ENCODE measurements at regions not wholly inside any gene's neighbourhood (a gene's known extent, or its start where the extent isn't known, plus 50 kb on each side); places are given as distances from the start of the nearest gene placed in this dataset.

GRCh38 chr3:126253072-126253471 lies 72.7 kb upstream of the ALDH1L1 start:
- no peaks in the 10 kb centered on the region for H3K4me1 ChIP-seq (ENCODE audit: control insufficient read depth, insufficient read depth, low read length)
- Mint-ChIP-seq H3K36me3 (ENCODE audit: low read depth) (no peaks in the 10 kb centered on the region), H3K4me3 (no peak overlapping the region), H3K27me3 (ENCODE audit: insufficient read depth) (peaks cover 3% of the 10 kb centered on the region), H3K9me3 (peaks cover 4% of the 10 kb centered on the region), H3K4me1 (no peaks in the 10 kb centered on the region), H3K27ac (no peak overlapping the region)
- no peak for DNase-seq
- H3K4me3 ChIP-seq (ENCODE audit: low read length) = no peak overlapping the region
- no peaks in the 10 kb centered on the region for H3K9me3 ChIP-seq (ENCODE audit: control insufficient read depth, low read length)
- no peaks in the 10 kb centered on the region for H3K36me3 ChIP-seq (ENCODE audit: control insufficient read depth, insufficient read depth, low read length)
- H3K9ac ChIP-seq (ENCODE audit: extremely low read depth, low read length, poor library complexity, severe bottlenecking) = no peak overlapping the region
- no peak overlapping the region for H3K27ac ChIP-seq (ENCODE audit: low read depth, low read length)
- 85 to 95% methylated on average over 2 of the region's 2 CpGs for WGBS, 2 experiments (ENCODE audit: insufficient coverage in 1 of 2, insufficient read length in 1 of 2)
- no peaks in the 10 kb centered on the region for H3K27me3 ChIP-seq (ENCODE audit: control insufficient read depth, insufficient read depth, low read length, poor library complexity, severe bottlenecking)
- TF ChIP-seq CTCF (conservative IDR thresholded peaks at IDR 0.05) = no peak

GRCh38 chr3:126252373-126252772 lies 72.0 kb upstream of the ALDH1L1 start:
- H3K27me3 Mint-ChIP-seq (ENCODE audit: insufficient read depth) = peaks cover 3% of the 10 kb centered on the region
- no peaks in the 10 kb centered on the region for H3K4me1 ChIP-seq (ENCODE audit: control insufficient read depth, insufficient read depth, low read length)
- no peak overlapping the region for H3K9ac ChIP-seq (ENCODE audit: extremely low read depth, low read length, poor library complexity, severe bottlenecking)
- no peaks in the 10 kb centered on the region for H3K4me1 Mint-ChIP-seq
- peaks cover 10% of the 10 kb centered on the region for H3K9me3 Mint-ChIP-seq
- H3K36me3 ChIP-seq (ENCODE audit: control insufficient read depth, insufficient read depth, low read length) = no peaks in the 10 kb centered on the region
- no peaks in the 10 kb centered on the region for H3K36me3 Mint-ChIP-seq (ENCODE audit: low read depth)
- H3K27me3 ChIP-seq (ENCODE audit: control insufficient read depth, insufficient read depth, low read length, poor library complexity, severe bottlenecking) = no peaks in the 10 kb centered on the region
- no peak overlapping the region for H3K27ac Mint-ChIP-seq
- no peak overlapping the region for H3K4me3 ChIP-seq (ENCODE audit: low read length)
- H3K9me3 ChIP-seq (ENCODE audit: control insufficient read depth, low read length) = no peaks in the 10 kb centered on the region
- no peak for TF ChIP-seq CTCF (conservative IDR thresholded peaks at IDR 0.05)
- no peak overlapping the region for H3K27ac ChIP-seq (ENCODE audit: low read depth, low read length)
- DNase-seq = no peak
- WGBS, 2 experiments (ENCODE audit: insufficient coverage in 1 of 2, insufficient read length in 1 of 2) = 83% methylated on average over 1 of the region's 1 CpG; no CpG with 5 or more reads in 1 of the 2 experiments
- no peak overlapping the region for H3K4me3 Mint-ChIP-seq

GRCh38 chr3:126245811-126246727 lies 65.7 kb upstream of the ALDH1L1 start:
- Histone ChIP-seq H3K9me3 (ENCODE audit: control insufficient read depth, low read length) (no peaks in the 10 kb centered on the region), H3K9ac (ENCODE audit: extremely low read depth, low read length, poor library complexity, severe bottlenecking) (no peak overlapping the region), H3K27me3 (ENCODE audit: control insufficient read depth, insufficient read depth, low read length, poor library complexity, severe bottlenecking) (no peaks in the 10 kb centered on the region), H3K4me1 (ENCODE audit: control insufficient read depth, insufficient read depth, low read length) (no peaks in the 10 kb centered on the region), H3K4me3 (ENCODE audit: low read length) (no peak overlapping the region), H3K36me3 (ENCODE audit: control insufficient read depth, insufficient read depth, low read length) (no peaks in the 10 kb centered on the region), H3K27ac (ENCODE audit: low read depth, low read length) (no peak overlapping the region)
- peaks cover 7% of the 10 kb centered on the region for H3K27me3 Mint-ChIP-seq (ENCODE audit: insufficient read depth)
- 66 to 90% methylated on average over 4 to 14 of the region's 14 CpGs for WGBS, 2 experiments (ENCODE audit: insufficient coverage in 1 of 2, insufficient read length in 1 of 2)
- H3K4me3 Mint-ChIP-seq = no peak overlapping the region
- no peak overlapping the region for H3K27ac Mint-ChIP-seq
- peak; percentile 81 for DNase-seq
- H3K9me3 Mint-ChIP-seq = peaks cover 27% of the 10 kb centered on the region
- H3K36me3 Mint-ChIP-seq (ENCODE audit: low read depth) = no peaks in the 10 kb centered on the region
- TF ChIP-seq CTCF (conservative IDR thresholded peaks at IDR 0.05) = peak; percentile 77
- no peaks in the 10 kb centered on the region for H3K4me1 Mint-ChIP-seq
